HL-60 (cell line): ENCODE measurements at regions not wholly inside any gene's neighbourhood (a gene's known extent, or its start where the extent isn't known, plus 50 kb on each side); places are given as distances from the start of the nearest gene placed in this dataset.
"Not testable (repeated sequence)": the region's sequence is repeated elsewhere in the genome, so short reads cannot be mapped to it uniquely, and the experiment has no call there.

Experiments
- DNase-seq, 2 experiments: peaks; one replicate each; pipeline ENCODE4 v3.0.0-alpha.2; 2010 to 2020; ENCODE audit warnings: low read depth in 1 of 2, low spot score in 1 of 2
- H3K27ac ChIP-seq: fragments of 250-450 bp; sonication (Bioruptor Pico); replicated peaks from 2 replicates; pipeline ENCODE4 v1.5.1; 2020; ENCODE audit warnings: mild to moderate bottlenecking, moderate library complexity
- H3K27me3 ChIP-seq: fragments of 250-450 bp; sonication (Bioruptor Pico); 2 replicates; pipeline ENCODE4 v1.5.1; 2021; ENCODE audit warnings: mild to moderate bottlenecking, moderate library complexity; ENCODE audit not compliant: insufficient read depth, poor library complexity, severe bottlenecking
- H3K4me3 ChIP-seq: replicated peaks from 2 replicates; pipeline ENCODE4 v1.5.1; 2011; ENCODE audit warnings: mild to moderate bottlenecking, control low read depth, low read length; ENCODE audit not compliant: insufficient read depth
- CTCF ChIP-seq: IDR thresholded peaks from one replicate; pipeline ENCODE4 v1.5.1; 2011; ENCODE audit warnings: low read length, control low read depth, inconsistent platforms; ENCODE audit not compliant: insufficient read depth
- GABPA ChIP-seq: IDR thresholded peaks from 2 replicates; pipeline ENCODE4 v1.6.1; 2012; ENCODE audit warnings: low read depth
- POLR2AphosphoS5 ChIP-seq: IDR thresholded peaks from 2 replicates; pipeline ENCODE4 v1.6.1; 2012; ENCODE audit warnings: low read depth
- REST ChIP-seq: IDR thresholded peaks from 2 replicates; pipeline ENCODE4 v1.6.1; 2012; ENCODE audit warnings: low read depth; ENCODE audit not compliant: insufficient replicate concordance
- SPI1 ChIP-seq: IDR thresholded peaks from 2 replicates; pipeline ENCODE4 v1.6.1; 2012; ENCODE audit warnings: low read depth, mild to moderate bottlenecking, borderline replicate concordance

GRCh38 chr3:194064380-194065332, 71.3 kb upstream of the HES1 start:
- TF ChIP-seq REST (no peak), POLR2AphosphoS5 (no peak), CTCF (no peak), SPI1 (no peak), GABPA (no peak)
- Histone ChIP-seq H3K27me3 (no peaks in the 10 kb centered on the region), H3K4me3 (no peak overlapping the region), H3K27ac (no peak overlapping the region)
- no peak for DNase-seq

- not testable (repeated sequence) for H3K27ac ChIP-seq, H3K27me3 ChIP-seq, DNase-seq, H3K4me3 ChIP-seq
Measured at GRCh38 chr3:194067327-194067726, 68.6 kb upstream of the HES1 start.

GRCh38 chr3:194067949-194068362, 68.0 kb upstream of the HES1 start:
- DNase-seq = no peak

More at GRCh38 chr3:194067949-194068362, 68.0 kb upstream of the HES1 start:
- Histone ChIP-seq H3K27me3 (no peaks in the 10 kb centered on the region), H3K4me3 (no peak overlapping the region), H3K27ac (no peak overlapping the region)
- no peak for TF ChIP-seq SPI1
- no peak for TF ChIP-seq CTCF
- TF ChIP-seq REST = no peak
- TF ChIP-seq GABPA = no peak
- no peak for TF ChIP-seq POLR2AphosphoS5
